ENCODE measurements at regions not wholly inside any gene's neighbourhood (a gene's known extent, or its start where the extent isn't known, plus 50 kb on each side); places are given as distances from the start of the nearest gene placed in this dataset.
"Not testable (repeated sequence)": the region's sequence is repeated elsewhere in the genome, so short reads cannot be mapped to it uniquely, and the experiment has no call there.

GRCh38 chr2:13673821-13674220 lies 957.1 kb downstream of the TRIB2 start:
- H2AFZ ChIP-seq (ENCODE audit: low read length); H3K27ac ChIP-seq (ENCODE audit: low read length); H3K9ac ChIP-seq (ENCODE audit: low read length); H3K36me3 ChIP-seq (ENCODE audit: insufficient read depth, low read length); DNase-seq; H3K4me2 ChIP-seq (ENCODE audit: low read depth, low read length, poor library complexity, severe bottlenecking); H3K4me1 ChIP-seq (ENCODE audit: low read length); H3K4me3 ChIP-seq (ENCODE audit: low read length); H3K27me3 ChIP-seq (ENCODE audit: low read length); H3K79me2 ChIP-seq (ENCODE audit: low read length); H4K20me1 ChIP-seq (ENCODE audit: insufficient read depth, low read depth, low read length); H3K9me2 ChIP-seq (replicated peaks; ENCODE audit: insufficient read depth, low read length): not testable (repeated sequence)
- peaks cover 20% of the 10 kb centered on the region for H3K9me3 ChIP-seq (ENCODE audit: low read length)

GRCh38 chr2:13676269-13676668 lies 956.2 kb upstream of the LRATD1 start:
- no peaks in the 10 kb centered on the region for H3K9me2 ChIP-seq (replicated peaks; ENCODE audit: insufficient read depth, low read length)
- H3K4me2 ChIP-seq (ENCODE audit: low read depth, low read length, poor library complexity, severe bottlenecking): no peak overlapping the region
- H3K4me1 ChIP-seq (ENCODE audit: low read length): no peaks in the 10 kb centered on the region
- H3K9me3 ChIP-seq (ENCODE audit: low read length): peaks cover 9% of the 10 kb centered on the region
- H3K4me3 ChIP-seq (ENCODE audit: low read length): no peak overlapping the region
- H3K27ac ChIP-seq (ENCODE audit: low read length): no peak overlapping the region
- no peaks in the 10 kb centered on the region for H4K20me1 ChIP-seq (ENCODE audit: insufficient read depth, low read depth, low read length)
- no peak overlapping the region for H2AFZ ChIP-seq (ENCODE audit: low read length)
- H3K79me2 ChIP-seq (ENCODE audit: low read length): no peaks in the 10 kb centered on the region
- no peaks in the 10 kb centered on the region for H3K36me3 ChIP-seq (ENCODE audit: insufficient read depth, low read length)
- no peaks in the 10 kb centered on the region for H3K27me3 ChIP-seq (ENCODE audit: low read length)
- no peak overlapping the region for H3K9ac ChIP-seq (ENCODE audit: low read length)
- no peak for DNase-seq

GRCh38 chr2:13681936-13682335 lies 950.6 kb upstream of the LRATD1 start:
- H3K27ac ChIP-seq (ENCODE audit: low read length): no peak overlapping the region
- H3K9me2 ChIP-seq (replicated peaks; ENCODE audit: insufficient read depth, low read length): no peaks in the 10 kb centered on the region
- H4K20me1 ChIP-seq (ENCODE audit: insufficient read depth, low read depth, low read length): no peaks in the 10 kb centered on the region
- no peak overlapping the region for H2AFZ ChIP-seq (ENCODE audit: low read length)
- peaks cover 3% of the 10 kb centered on the region for H3K9me3 ChIP-seq (ENCODE audit: low read length)
- no peaks in the 10 kb centered on the region for H3K27me3 ChIP-seq (ENCODE audit: low read length)
- no peak overlapping the region for H3K4me2 ChIP-seq (ENCODE audit: low read depth, low read length, poor library complexity, severe bottlenecking)
- no peak for DNase-seq
- no peak overlapping the region for H3K4me3 ChIP-seq (ENCODE audit: low read length)
- H3K9ac ChIP-seq (ENCODE audit: low read length): no peak overlapping the region
- no peaks in the 10 kb centered on the region for H3K79me2 ChIP-seq (ENCODE audit: low read length)
- H3K4me1 ChIP-seq (ENCODE audit: low read length): no peaks in the 10 kb centered on the region
- H3K36me3 ChIP-seq (ENCODE audit: insufficient read depth, low read length): no peaks in the 10 kb centered on the region

GRCh38 chr2:13682540-13683272 lies 949.8 kb upstream of the LRATD1 start:
- Histone ChIP-seq H3K9ac (ENCODE audit: low read length) (no peak overlapping the region), H3K36me3 (ENCODE audit: insufficient read depth, low read length) (no peaks in the 10 kb centered on the region), H3K79me2 (ENCODE audit: low read length) (no peaks in the 10 kb centered on the region), H3K4me3 (ENCODE audit: low read length) (no peak overlapping the region), H4K20me1 (ENCODE audit: insufficient read depth, low read depth, low read length) (no peaks in the 10 kb centered on the region), H3K9me3 (ENCODE audit: low read length) (peaks cover 3% of the 10 kb centered on the region), H3K27me3 (ENCODE audit: low read length) (no peaks in the 10 kb centered on the region), H3K4me1 (ENCODE audit: low read length) (no peaks in the 10 kb centered on the region), H2AFZ (ENCODE audit: low read length) (no peak overlapping the region), H3K27ac (ENCODE audit: low read length) (no peak overlapping the region), H3K9me2 (replicated peaks; ENCODE audit: insufficient read depth, low read length) (no peaks in the 10 kb centered on the region), H3K4me2 (ENCODE audit: low read depth, low read length, poor library complexity, severe bottlenecking) (no peak overlapping the region)
- no peak for DNase-seq

GRCh38 chr2:13686262-13686661 lies 946.3 kb upstream of the LRATD1 start:
- no peak for DNase-seq
- H3K36me3 ChIP-seq (ENCODE audit: insufficient read depth, low read length): no peaks in the 10 kb centered on the region
- no peak overlapping the region for H3K4me2 ChIP-seq (ENCODE audit: low read depth, low read length, poor library complexity, severe bottlenecking)
- H3K9ac ChIP-seq (ENCODE audit: low read length): no peak overlapping the region
- no peaks in the 10 kb centered on the region for H4K20me1 ChIP-seq (ENCODE audit: insufficient read depth, low read depth, low read length)
- H3K9me3 ChIP-seq (ENCODE audit: low read length): peaks cover 9% of the 10 kb centered on the region
- H2AFZ ChIP-seq (ENCODE audit: low read length): no peak overlapping the region
- H3K27me3 ChIP-seq (ENCODE audit: low read length): no peaks in the 10 kb centered on the region
- H3K4me1 ChIP-seq (ENCODE audit: low read length): no peaks in the 10 kb centered on the region
- no peaks in the 10 kb centered on the region for H3K9me2 ChIP-seq (replicated peaks; ENCODE audit: insufficient read depth, low read length)
- no peak overlapping the region for H3K4me3 ChIP-seq (ENCODE audit: low read length)
- H3K79me2 ChIP-seq (ENCODE audit: low read length): no peaks in the 10 kb centered on the region
- no peak overlapping the region for H3K27ac ChIP-seq (ENCODE audit: low read length)

GRCh38 chr2:13694673-13695072 lies 937.8 kb upstream of the LRATD1 start:
- Histone ChIP-seq H3K79me2 (ENCODE audit: low read length) (no peaks in the 10 kb centered on the region), H3K9ac (ENCODE audit: low read length) (no peak overlapping the region), H3K27ac (ENCODE audit: low read length) (no peak overlapping the region), H3K4me1 (ENCODE audit: low read length) (no peaks in the 10 kb centered on the region), H3K36me3 (ENCODE audit: insufficient read depth, low read length) (no peaks in the 10 kb centered on the region), H4K20me1 (ENCODE audit: insufficient read depth, low read depth, low read length) (no peaks in the 10 kb centered on the region), H2AFZ (ENCODE audit: low read length) (no peak overlapping the region), H3K4me3 (ENCODE audit: low read length) (no peak overlapping the region), H3K9me3 (ENCODE audit: low read length) (peaks cover 5% of the 10 kb centered on the region; the same call in 1 of the 2 replicates), H3K27me3 (ENCODE audit: low read length) (no peaks in the 10 kb centered on the region), H3K9me2 (replicated peaks; ENCODE audit: insufficient read depth, low read length) (no peaks in the 10 kb centered on the region), H3K4me2 (ENCODE audit: low read depth, low read length, poor library complexity, severe bottlenecking) (no peak overlapping the region)
- no peak for DNase-seq

- H3K27ac ChIP-seq (ENCODE audit: low read length): no peak overlapping the region
- H3K79me2 ChIP-seq (ENCODE audit: low read length): no peaks in the 10 kb centered on the region
- no peaks in the 10 kb centered on the region for H4K20me1 ChIP-seq (ENCODE audit: insufficient read depth, low read depth, low read length)
- H2AFZ ChIP-seq (ENCODE audit: low read length): no peak overlapping the region
- no peak for DNase-seq
- no peak overlapping the region for H3K4me3 ChIP-seq (ENCODE audit: low read length)
- no peak overlapping the region for H3K9ac ChIP-seq (ENCODE audit: low read length)
- H3K9me3 ChIP-seq (ENCODE audit: low read length): no peaks in the 10 kb centered on the region; the same call in 1 of the 2 replicates
- H3K36me3 ChIP-seq (ENCODE audit: insufficient read depth, low read length): no peaks in the 10 kb centered on the region
- no peaks in the 10 kb centered on the region for H3K9me2 ChIP-seq (replicated peaks; ENCODE audit: insufficient read depth, low read length)
- H3K4me2 ChIP-seq (ENCODE audit: low read depth, low read length, poor library complexity, severe bottlenecking): no peak overlapping the region
- no peaks in the 10 kb centered on the region for H3K27me3 ChIP-seq (ENCODE audit: low read length)
- no peaks in the 10 kb centered on the region for H3K4me1 ChIP-seq (ENCODE audit: low read length)
Observed at GRCh38 chr2:13696601-13697000, 935.9 kb upstream of the LRATD1 start.

GRCh38 chr2:13698847-13699246 lies 933.7 kb upstream of the LRATD1 start:
- no peaks in the 10 kb centered on the region for H3K9me2 ChIP-seq (replicated peaks; ENCODE audit: insufficient read depth, low read length)

More at GRCh38 chr2:13698847-13699246, 933.7 kb upstream of the LRATD1 start:
- H3K27ac ChIP-seq (ENCODE audit: low read length): no peak overlapping the region
- no peak overlapping the region for H2AFZ ChIP-seq (ENCODE audit: low read length)
- no peak overlapping the region for H3K4me2 ChIP-seq (ENCODE audit: low read depth, low read length, poor library complexity, severe bottlenecking)
- H3K9me3 ChIP-seq (ENCODE audit: low read length): no peaks in the 10 kb centered on the region; the same call in 1 of the 2 replicates
- H3K79me2 ChIP-seq (ENCODE audit: low read length): no peaks in the 10 kb centered on the region
- H4K20me1 ChIP-seq (ENCODE audit: insufficient read depth, low read depth, low read length): no peaks in the 10 kb centered on the region
- no peaks in the 10 kb centered on the region for H3K4me1 ChIP-seq (ENCODE audit: low read length)
- H3K9ac ChIP-seq (ENCODE audit: low read length): no peak overlapping the region
- no peak overlapping the region for H3K4me3 ChIP-seq (ENCODE audit: low read length)
- no peak for DNase-seq
- no peaks in the 10 kb centered on the region for H3K27me3 ChIP-seq (ENCODE audit: low read length)
- no peaks in the 10 kb centered on the region for H3K36me3 ChIP-seq (ENCODE audit: insufficient read depth, low read length)

Measured in Karpas-422 (cell line).